K562 (cell line): ENCODE measurements at regions not wholly inside any gene's neighbourhood (a gene's known extent, or its start where the extent isn't known, plus 50 kb on each side); places are given as distances from the start of the nearest gene placed in this dataset.

Experiments
- ATAC-seq: fragments of 200-7000 bp; cut with Tn5 transposase; 3 replicates; pipeline ENCODE4 v1.9.1; 2020; ENCODE audit warnings: moderate library complexity
- BruUV-seq: library from RNA; stranded (reverse); fragments of 400-500 nt; replicated peaks from 2 replicates; lab custom pipeline; 2021; lab: Mats Ljungman, UMichigan
- CTCF ChIA-PET: fragments of 300-600 bp; formaldehyde crosslinking; extraction: SDS; loops from one replicate; lab custom pipeline; 2021; ENCODE audit warnings: low intra/inter-chr PET ratio; lab: Yijun Ruan, JAX
- POLR2A ChIA-PET: fragments of 300-600, 350-650 bp; sonication (Branson Sonifier 250); formaldehyde crosslinking; extraction: SDS; loops from one replicate; lab custom pipeline; 2021; ENCODE audit warnings: antibody characterized with exemption, inconsistent platforms; lab: Yijun Ruan, JAX
- DNase-seq, 4 experiments: peaks; one replicate each; pipeline versions ENCODE4 v3.0.0 to v3.0.0-alpha.2; 2011 to 2018; ENCODE audit warnings: low spot score in 3 of 4, mixed read lengths in 3 of 4; ENCODE audit errors: extremely low read depth in 1 of 4
- FAIRE-seq: peaks from 2 replicates; lab custom pipeline; 2011; peaks lifted over from hg19 to GRCh38; lab: Jason Lieb, UNC
- H2AFZ ChIP-seq: 2 replicates; pipeline ENCODE4 v1.6.0; 2011; ENCODE audit warnings: low read depth, low read length, control low read depth, inconsistent platforms
- H3K27ac ChIP-seq: fragments of 200-600 bp; 3 replicates; pipeline ENCODE4 v1.8.0; 2011; ENCODE audit warnings: low read depth, mild to moderate bottlenecking, control low read depth, inconsistent platforms, low read length, moderate library complexity, mixed read lengths; ENCODE audit errors: extremely low read depth
- H3K27me3 ChIP-seq, 2 experiments: fragments of 300-600 bp in 1 of 2; 2 replicates in 1 of 2; 3 replicates in 1 of 2; pipeline versions ENCODE4 v1.6.0 to v1.8.0; 2011; ENCODE audit warnings: inconsistent platforms in 2 of 2, low read length in 2 of 2, mild to moderate bottlenecking in 1 of 2, mixed read lengths in 1 of 2, moderate library complexity in 1 of 2; ENCODE audit not compliant: control insufficient read depth in 2 of 2, insufficient read depth in 2 of 2
- H3K36me3 ChIP-seq: fragments of 300-600 bp; 3 replicates; pipeline ENCODE4 v1.8.0; 2011; ENCODE audit warnings: mild to moderate bottlenecking, low read length, inconsistent platforms; ENCODE audit not compliant: control insufficient read depth, insufficient read depth
- H3K4me1 ChIP-seq, 2 experiments: fragments of 200-600 bp in 1 of 2; replicated peaks in 1 of 2; 2 replicates in 1 of 2; 3 replicates in 1 of 2; pipeline versions ENCODE4 v1.5.1 to v1.8.0; 2011; ENCODE audit warnings: inconsistent platforms in 2 of 2, low read length in 2 of 2, mild to moderate bottlenecking in 1 of 2, mixed read lengths in 1 of 2, moderate library complexity in 1 of 2; ENCODE audit not compliant: control insufficient read depth in 2 of 2, insufficient read depth in 2 of 2
- H3K4me2 ChIP-seq: 2 replicates; pipeline ENCODE4 v1.6.1; 2011; ENCODE audit warnings: low read length, control low read depth, inconsistent platforms, mixed read lengths; ENCODE audit not compliant: insufficient read depth
- H3K4me3 ChIP-seq: fragments of 200-600 bp; sonication (generic), shearing (Covaris generic); 2 replicates; pipeline ENCODE4 v1.5.1; 2016; ENCODE audit warnings: control low read depth, inconsistent platforms
- H3K79me2 ChIP-seq: fragments of 200-600 bp; 3 replicates; pipeline ENCODE4 v1.8.0; 2011; ENCODE audit warnings: low read length, inconsistent platforms; ENCODE audit not compliant: control insufficient read depth, insufficient read depth
- H3K9ac ChIP-seq, 2 experiments: 2 replicates each; pipeline versions ENCODE4 v1.6.0 to v1.6.1; 2011; ENCODE audit warnings: low read depth in 2 of 2, low read length in 2 of 2, control low read depth in 1 of 2, inconsistent platforms in 1 of 2, mild to moderate bottlenecking in 1 of 2, mixed read lengths in 1 of 2; ENCODE audit not compliant: insufficient read depth in 1 of 2
- H3K9me1 ChIP-seq: one replicate; pipeline ENCODE4 v1.6.0; 2011; ENCODE audit warnings: inconsistent platforms, mild to moderate bottlenecking, low read length, moderate library complexity; ENCODE audit not compliant: control insufficient read depth, insufficient read depth
- H3K9me3 ChIP-seq: replicated peaks from 2 replicates; pipeline ENCODE4 v1.5.1; 2011; ENCODE audit warnings: low read depth, low read length, inconsistent platforms; ENCODE audit not compliant: control insufficient read depth, insufficient read depth
- H4K20me1 ChIP-seq: replicated peaks from 2 replicates; pipeline ENCODE4 v1.6.1; 2011; ENCODE audit warnings: low read length, inconsistent platforms, mixed read lengths; ENCODE audit not compliant: control insufficient read depth, insufficient read depth
- EGR1 ChIP-seq: fragments of 450-650 bp; conservative IDR thresholded peaks from 2 replicates; pipeline ENCODE4 v1.6.1; 2017; ENCODE audit warnings: mild to moderate bottlenecking
- FOSL1 ChIP-seq: fragments of 200-800 bp; sonication (Bioruptor generic); conservative IDR thresholded peaks from 2 replicates; pipeline ENCODE4 v1.6.1; 2016; ENCODE audit warnings: missing genetic modification characterization, missing compliant biosample characterization
- MBD1 ChIP-seq: fragments of 250-450 bp; sonication (Bioruptor Pico); IDR thresholded peaks from 2 replicates; pipeline ENCODE4 v1.8.0; 2022; ENCODE audit warnings: inconsistent platforms
- NFYB ChIP-seq: IDR thresholded peaks from 2 replicates; pipeline ENCODE4 v1.6.1; 2011; ENCODE audit warnings: mild to moderate bottlenecking, moderate library complexity; ENCODE audit not compliant: insufficient read length; ENCODE audit errors: extremely low read depth
- RCOR1 ChIP-seq, 2 experiments: IDR thresholded peaks; 2 replicates each; pipeline ENCODE4 v1.6.1; 2012; ENCODE audit warnings: low read depth in 2 of 2, low read length in 2 of 2, borderline replicate concordance in 1 of 2, improper control_type of control experiment in 1 of 2
- WGBS: fragments of 100-300 bp; shearing (Covaris generic); methylation state at CpG from one replicate; pipeline ENCODE4 v1.1.6; 2016; ENCODE audit warnings: low coverage, mixed read lengths; ENCODE audit not compliant: insufficient coverage; ENCODE audit errors: missing lambda C conversion rate; 5-methylcytosine and 5-hydroxymethylcytosine counted together
- in situ Hi-C: fragments of 300-500 bp; cut with MboI; formaldehyde crosslinking; loops from 4 replicates; pipeline ENCODE4 v1.15.0; 2018; ENCODE audit warnings: inconsistent platforms, mixed read lengths
- intact Hi-C: fragments of 100-400 bp; cut with micrococcal nuclease; formaldehyde crosslinking; loops from 2 replicates; pipeline ENCODE4 v1.14.2; 2022

GRCh38 chr22:27258616-27259172 lies 542.9 kb downstream of the MN1 start:
- Histone ChIP-seq H3K36me3 (no peaks in the 10 kb centered on the region), H3K9ac (no peak overlapping the region), H3K4me2 (no peak overlapping the region), H3K4me3 (no peak overlapping the region), H3K9me3 (no peaks in the 10 kb centered on the region)
- no peak for FAIRE-seq
- POLR2A ChIA-PET = no interaction called here
- TF ChIP-seq NFYB = peak; percentile 47
- TF ChIP-seq FOSL1 = no peak
- 0 out of 2 replicates have a peak, but pooled peaks have one; percentile 13 for TF ChIP-seq EGR1
- TF ChIP-seq MBD1 = no peak
- peak in 1 of 2 experiments; percentile 45; a peak in 1 of 4 replicates for TF ChIP-seq RCOR1 (IDR thresholded peaks at IDR 0.05; ENCODE audit: borderline replicate concordance in 1 of 2, low read depth in 2 of 2, low read length in 2 of 2)
- TF ChIP-seq, all 486 proteins: peak for 3
- intact Hi-C loops = no loop called here
- no TSS peak for BruUV-seq
- in situ Hi-C loops = no loop called here
- Histone ChIP-seq H4K20me1 (no peaks in the 10 kb centered on the region), H3K79me2 (no peaks in the 10 kb centered on the region), H3K27ac (no peak overlapping the region), H3K9me1 (no peaks in the 10 kb centered on the region), H3K4me1 (no peaks in the 10 kb centered on the region), H2AFZ (no peak overlapping the region), H3K27me3 (no peaks in the 10 kb centered on the region)
- no peak for ATAC-seq
- CTCF ChIA-PET = no interaction called here
- 3% methylated on average over 5 of the region's 9 CpGs for WGBS
- DNase-seq = peak; percentile 2 to 21 (median 12)
